ENCODE measurements at regions not wholly inside any gene's neighbourhood (a gene's known extent, or its start where the extent isn't known, plus 50 kb on each side); places are given as distances from the start of the nearest gene placed in this dataset.

GRCh38 chr18:47726550-47726949 lies 203.9 kb downstream of the SMAD2 start:
- TF ChIP-seq, protein P1, sequence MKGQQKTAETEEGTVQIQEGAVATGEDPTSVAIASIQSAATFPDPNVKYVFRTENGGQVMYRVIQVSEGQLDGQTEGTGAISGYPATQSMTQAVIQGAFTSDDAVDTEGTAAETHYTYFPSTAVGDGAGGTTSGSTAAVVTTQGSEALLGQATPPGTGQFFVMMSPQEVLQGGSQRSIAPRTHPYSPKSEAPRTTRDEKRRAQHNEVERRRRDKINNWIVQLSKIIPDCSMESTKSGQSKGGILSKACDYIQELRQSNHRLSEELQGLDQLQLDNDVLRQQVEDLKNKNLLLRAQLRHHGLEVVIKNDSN (IDR thresholded peaks at IDR 0.05) = no peak
- TF ChIP-seq TAF1 (IDR thresholded peaks at IDR 0.05; ENCODE audit: low read depth) = no peak

- TF ChIP-seq FOXM1 (IDR thresholded peaks at IDR 0.05; ENCODE audit: borderline replicate concordance, low read depth) (no peak), ZBTB7A (IDR thresholded peaks at IDR 0.05; ENCODE audit: low read depth) (no peak), EP300 (IDR thresholded peaks at IDR 0.05; ENCODE audit: borderline replicate concordance) (no peak), TAF1 (IDR thresholded peaks at IDR 0.05; ENCODE audit: low read depth) (no peak), MAX (IDR thresholded peaks at IDR 0.05) (no peak), CREB1 (IDR thresholded peaks at IDR 0.05; ENCODE audit: low read depth) (no peak), YY1 (IDR thresholded peaks at IDR 0.05; ENCODE audit: low read depth) (no peak)
These were observed 204.8 kb downstream of the SMAD2 start for GRCh38 chr18:47725656-47726055.

DNA sequence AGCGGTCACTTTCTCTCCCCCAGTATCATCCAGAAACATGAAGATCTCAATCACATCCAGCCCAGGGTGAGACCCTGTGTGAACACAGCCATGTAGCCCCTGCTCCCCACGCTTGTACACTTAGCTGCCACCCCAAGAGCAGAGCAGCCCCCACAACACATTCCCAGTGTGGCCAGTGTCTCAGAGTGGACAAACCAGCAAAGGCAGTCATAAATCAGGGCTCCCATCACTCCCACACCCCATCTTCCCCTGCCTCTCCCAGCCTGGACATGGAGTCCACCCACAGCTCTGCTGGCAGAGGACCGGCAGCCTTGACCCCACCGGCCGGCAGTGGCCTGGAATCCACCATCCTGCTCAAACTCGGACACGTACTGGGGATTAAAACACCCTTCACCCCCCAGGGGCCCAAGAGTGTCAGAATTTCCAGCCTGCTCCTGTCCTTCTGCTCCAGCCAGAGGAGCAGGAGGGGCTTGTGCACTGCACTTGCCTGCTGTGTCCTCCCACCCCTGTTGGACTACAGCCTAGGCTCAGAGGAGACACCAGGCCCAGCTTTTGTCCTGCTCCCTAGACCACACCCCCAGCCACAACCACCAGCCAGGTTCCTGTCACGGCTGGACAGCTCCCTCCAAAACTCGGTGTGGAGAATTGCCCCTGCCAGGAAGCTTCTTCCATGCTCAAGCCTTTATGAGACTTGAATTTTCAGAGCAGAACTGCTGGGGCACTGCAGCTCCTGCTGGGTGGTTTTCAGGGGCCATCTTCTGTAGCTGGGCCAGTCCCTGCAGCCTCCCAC lies 206.1 kb downstream of the SMAD2 start:
- peak; percentile 75 for TF ChIP-seq REST (IDR thresholded peaks at IDR 0.05; ENCODE audit: low read depth)
- no peak for TF ChIP-seq YY1 (IDR thresholded peaks at IDR 0.05; ENCODE audit: low read depth)

GRCh38 chr18:47721876-47722275 lies 208.6 kb downstream of the SMAD2 start:
- TF ChIP-seq YY1 (IDR thresholded peaks at IDR 0.05; ENCODE audit: low read depth) (no peak), MAX (IDR thresholded peaks at IDR 0.05) (no peak), ZBTB7A (IDR thresholded peaks at IDR 0.05; ENCODE audit: low read depth) (no peak)

- TF ChIP-seq EGR1 (IDR thresholded peaks at IDR 0.05) (no peak), TAF1 (IDR thresholded peaks at IDR 0.05; ENCODE audit: low read depth) (no peak), CEBPB (IDR thresholded peaks at IDR 0.05) (no peak), CREB1 (IDR thresholded peaks at IDR 0.05; ENCODE audit: low read depth) (no peak), NFIC (IDR thresholded peaks at IDR 0.05) (no peak), FOXM1 (IDR thresholded peaks at IDR 0.05; ENCODE audit: borderline replicate concordance, low read depth) (no peak), ZBTB7A (IDR thresholded peaks at IDR 0.05; ENCODE audit: low read depth) (no peak)
These were observed 209.7 kb downstream of the SMAD2 start for GRCh38 chr18:47720741-47721140.

GRCh38 chr18:47719096-47719780 lies 211.2 kb downstream of the SMAD2 start:
- TF ChIP-seq REST (IDR thresholded peaks at IDR 0.05; ENCODE audit: low read depth) = no peak
- TF ChIP-seq CREB1 (IDR thresholded peaks at IDR 0.05; ENCODE audit: low read depth) = no peak
- TF ChIP-seq NFIC (IDR thresholded peaks at IDR 0.05) = no peak
- TF ChIP-seq EGR1 (IDR thresholded peaks at IDR 0.05) = no peak
- no peak for TF ChIP-seq ZBTB7A (IDR thresholded peaks at IDR 0.05; ENCODE audit: low read depth)
- TF ChIP-seq EP300 (IDR thresholded peaks at IDR 0.05; ENCODE audit: borderline replicate concordance) = no peak
- no peak for TF ChIP-seq RAD21 (IDR thresholded peaks at IDR 0.05; ENCODE audit: low read depth)
- no peak for TF ChIP-seq TEAD4 (IDR thresholded peaks at IDR 0.05)
- no peak for TF ChIP-seq CEBPB (IDR thresholded peaks at IDR 0.05)
- TF ChIP-seq TCF12 (IDR thresholded peaks at IDR 0.05; ENCODE audit: low read depth) = no peak

DNA sequence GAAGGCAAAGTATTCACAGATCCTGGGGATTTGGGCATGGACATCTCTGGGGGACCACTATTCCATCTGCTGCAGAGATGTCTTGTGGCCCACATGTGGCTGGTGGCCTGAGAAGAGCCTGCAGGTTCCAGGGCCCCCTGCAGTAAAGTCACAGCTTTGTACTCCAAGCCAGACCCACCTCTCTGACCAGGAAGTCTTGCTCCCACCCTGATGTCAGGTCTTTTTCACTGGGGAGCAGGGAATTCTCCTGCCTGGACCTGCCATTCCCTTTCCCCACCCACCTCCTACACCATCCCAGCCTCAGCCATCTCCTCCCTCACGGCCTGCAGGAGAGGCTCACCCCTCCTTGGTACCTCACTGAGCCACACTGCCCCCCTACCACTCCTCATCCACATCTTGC lies 211.8 kb downstream of the SMAD2 start:
- TF ChIP-seq, protein P1 (IDR thresholded peaks at IDR 0.05) = no peak
- TF ChIP-seq NFIC (IDR thresholded peaks at IDR 0.05) (no peak), TAF1 (IDR thresholded peaks at IDR 0.05; ENCODE audit: low read depth) (no peak), EGR1 (IDR thresholded peaks at IDR 0.05) (no peak), RAD21 (IDR thresholded peaks at IDR 0.05; ENCODE audit: low read depth) (no peak), REST (IDR thresholded peaks at IDR 0.05; ENCODE audit: low read depth) (no peak), CEBPB (IDR thresholded peaks at IDR 0.05) (no peak), FOXM1 (IDR thresholded peaks at IDR 0.05; ENCODE audit: borderline replicate concordance, low read depth) (no peak), CREB1 (IDR thresholded peaks at IDR 0.05; ENCODE audit: low read depth) (no peak), TCF12 (IDR thresholded peaks at IDR 0.05; ENCODE audit: low read depth) (no peak), ZBTB7A (IDR thresholded peaks at IDR 0.05; ENCODE audit: low read depth) (no peak), MAX (IDR thresholded peaks at IDR 0.05) (no peak), YY1 (IDR thresholded peaks at IDR 0.05; ENCODE audit: low read depth) (no peak), TEAD4 (IDR thresholded peaks at IDR 0.05) (no peak), EP300 (IDR thresholded peaks at IDR 0.05; ENCODE audit: borderline replicate concordance) (no peak)
